Endothelial cell of umbilical vein (primary cell): ENCODE measurements at regions not wholly inside any gene's neighbourhood (a gene's known extent, or its start where the extent isn't known, plus 50 kb on each side); places are given as distances from the start of the nearest gene placed in this dataset.

Experiments
- BruUV-seq: library from RNA; stranded (reverse); fragments of 400-500 nt; replicated peaks from 2 replicates; lab custom pipeline; 2021; lab: Mats Ljungman, UMichigan
- CTCF ChIA-PET: fragments of 300-600, 350-600 bp; sonication (Branson Sonifier 250); formaldehyde crosslinking; loops from one replicate; lab custom pipeline; 2021; ENCODE audit warnings: antibody characterized with exemption, inconsistent platforms; lab: Charles Lee
- POLR2A ChIA-PET: fragments of 300-600, 350-600 bp; sonication (Branson Sonifier 250); formaldehyde crosslinking; loops from one replicate; lab custom pipeline; 2021; ENCODE audit warnings: antibody characterized with exemption, inconsistent platforms; lab: Charles Lee
- DNase-seq: peaks from one replicate; pipeline ENCODE4 v3.0.0-alpha.2; 2011; ENCODE audit warnings: low read depth, low spot score
- FAIRE-seq: peaks from 2 replicates; lab custom pipeline; 2011; peaks lifted over from hg19 to GRCh38; lab: Jason Lieb, UNC
- H2AFZ ChIP-seq: 2 replicates; pipeline ENCODE4 v1.6.0; 2012; ENCODE audit warnings: low read depth, low read length, control low read depth, inconsistent platforms
- H3K27ac ChIP-seq: 2 replicates; pipeline ENCODE4 v1.5.1; 2011; ENCODE audit warnings: low read depth, mild to moderate bottlenecking, control low read depth, low read length, moderate library complexity; ENCODE audit not compliant: insufficient read depth
- H3K27me3 ChIP-seq, 2 experiments: 2 replicates each; pipeline versions ENCODE4 v1.6.0 to v1.6.1; 2011; ENCODE audit warnings: low read length in 2 of 2, mixed read lengths in 1 of 2; ENCODE audit not compliant: control insufficient read depth in 2 of 2, insufficient read depth in 2 of 2
- H3K36me3 ChIP-seq, 2 experiments: 2 replicates in 1 of 2; 3 replicates in 1 of 2; pipeline ENCODE4 v1.5.1; 2011; ENCODE audit warnings: low read length in 2 of 2, mild to moderate bottlenecking in 1 of 2, moderate library complexity in 1 of 2; ENCODE audit not compliant: control insufficient read depth in 2 of 2, insufficient read depth in 2 of 2; ENCODE audit errors: extremely low read depth in 1 of 2
- H3K4me1 ChIP-seq: 3 replicates; pipeline ENCODE4 v1.5.1; 2011; ENCODE audit warnings: mild to moderate bottlenecking, low read length; ENCODE audit not compliant: control insufficient read depth, insufficient read depth; ENCODE audit errors: extremely low read depth
- H3K4me2 ChIP-seq: 2 replicates; pipeline ENCODE4 v1.6.1; 2011; ENCODE audit warnings: low read length, control low read depth, mixed read lengths; ENCODE audit not compliant: insufficient read depth
- H3K4me3 ChIP-seq, 3 experiments: fragments of 200-600 bp in 1 of 3; sonication (generic), shearing (Covaris generic) in 1 of 3; replicated peaks in 1 of 3; 2 replicates each; pipeline ENCODE4 v1.5.1; 2011 to 2016; ENCODE audit warnings: control low read depth in 3 of 3, low read length in 3 of 3, mild to moderate bottlenecking in 2 of 3, inconsistent platforms in 1 of 3, low read depth in 1 of 3, moderate library complexity in 1 of 3; ENCODE audit not compliant: insufficient read depth in 1 of 3
- H3K79me2 ChIP-seq: 2 replicates; pipeline ENCODE4 v1.6.0; 2012; ENCODE audit warnings: low read length, inconsistent platforms; ENCODE audit not compliant: control insufficient read depth, insufficient read depth
- H3K9ac ChIP-seq: replicated peaks from 2 replicates; pipeline ENCODE3; 2011; ENCODE audit warnings: low read length, control low read depth; ENCODE audit not compliant: insufficient read depth; ENCODE audit errors: extremely low read depth
- H3K9me1 ChIP-seq: replicated peaks from 3 replicates; pipeline ENCODE4 v1.6.0; 2011; ENCODE audit warnings: mild to moderate bottlenecking, low read length; ENCODE audit not compliant: control insufficient read depth, insufficient read depth; ENCODE audit errors: extremely low read depth
- H3K9me3 ChIP-seq: replicated peaks from 2 replicates; pipeline ENCODE4 v1.5.1; 2012; ENCODE audit warnings: low read length, inconsistent platforms; ENCODE audit not compliant: control insufficient read depth, insufficient read depth
- H4K20me1 ChIP-seq: replicated peaks from 2 replicates; pipeline ENCODE3; 2011; ENCODE audit warnings: mild to moderate bottlenecking, low read length; ENCODE audit not compliant: control insufficient read depth, insufficient read depth; ENCODE audit errors: extremely low read depth
- CTCF ChIP-seq, 2 donors: IDR thresholded peaks; 1 replicate in 1 of 2; 2 replicates in 1 of 2; pipeline ENCODE4 v1.5.1; 2011; ENCODE audit warnings: low read length in 2 of 2, mild to moderate bottlenecking in 2 of 2, moderate library complexity in 2 of 2, control low read depth in 1 of 2, inconsistent platforms in 1 of 2, low read depth in 1 of 2; ENCODE audit not compliant: insufficient read depth in 1 of 2; ENCODE audit errors: extremely low read depth in 1 of 2
- EZH2 ChIP-seq: IDR thresholded peaks from 2 replicates; pipeline ENCODE4 v1.6.1; 2012; ENCODE audit warnings: borderline replicate concordance, low read depth, mild to moderate bottlenecking, moderate library complexity, low read length, inconsistent platforms; ENCODE audit not compliant: severe bottlenecking
- FOS ChIP-seq: IDR thresholded peaks from 2 replicates; pipeline ENCODE4 v1.6.1; 2011; ENCODE audit warnings: mild to moderate bottlenecking, low read length, moderate library complexity, borderline replicate concordance; ENCODE audit not compliant: insufficient read depth
- GATA2 ChIP-seq: IDR thresholded peaks from 2 replicates; pipeline ENCODE4 v1.7.0; 2011; ENCODE audit warnings: low read depth, mild to moderate bottlenecking, moderate library complexity, mixed read lengths, low read length; ENCODE audit not compliant: insufficient read length, insufficient read depth
- JUN ChIP-seq: IDR thresholded peaks from 2 replicates; pipeline ENCODE4 v1.6.1; 2011; ENCODE audit warnings: borderline replicate concordance, low read depth; ENCODE audit not compliant: insufficient read length, insufficient read depth
- MAX ChIP-seq: IDR thresholded peaks from 2 replicates; pipeline ENCODE4 v1.6.1; 2011; ENCODE audit not compliant: insufficient read depth, insufficient read length
- MYC ChIP-seq: IDR thresholded peaks from one replicate; pipeline ENCODE4 v1.6.1; 2011; ENCODE audit warnings: mild to moderate bottlenecking, low read depth, low read length
- POLR2A ChIP-seq: IDR thresholded peaks from 2 replicates; pipeline ENCODE4 v1.6.1; 2012; ENCODE audit warnings: low read depth, mild to moderate bottlenecking, control low read depth, low read length
- POLR2AphosphoS5 ChIP-seq: IDR thresholded peaks from 2 replicates; pipeline ENCODE4 v1.6.1; 2012; ENCODE audit warnings: low read depth, mild to moderate bottlenecking, control low read depth, low read length, moderate library complexity; ENCODE audit not compliant: insufficient read depth
- dilution Hi-C: fragments of 300-500 bp; cut with MboI; formaldehyde crosslinking; loops from one replicate; pipeline ENCODE4 v1.15.0; 2019; ENCODE audit warnings: low sequenced_read_pairs; ENCODE audit not compliant: extremely low pct_ligation_motif_present
- intact Hi-C: fragments of 100-400 bp; cut with micrococcal nuclease; formaldehyde crosslinking; loops from one replicate; pipeline ENCODE4 v1.10.0; 2022

DNA sequence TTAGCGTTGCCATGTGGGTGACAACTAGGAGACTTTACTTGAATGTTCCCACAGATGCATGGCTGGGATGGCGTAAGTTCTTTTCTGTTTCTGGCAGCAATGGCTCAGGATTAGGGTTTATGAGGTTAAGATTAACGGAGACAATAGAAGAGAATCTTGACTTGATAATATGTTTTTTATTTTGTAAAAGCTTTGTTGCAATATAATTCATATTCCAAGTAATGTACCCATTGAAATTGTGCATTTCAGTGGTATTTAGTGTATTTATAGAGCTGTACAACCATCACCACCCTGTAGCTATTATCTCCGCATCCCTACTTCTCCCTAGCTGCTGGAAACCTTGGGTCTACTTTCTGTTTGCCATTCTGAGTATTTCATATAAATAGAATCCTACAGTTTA, 349.2 kb downstream of the UTRN start:
- ChIA-PET POLR2A (no interaction called here), CTCF (no interaction called here)
- DNase-seq: no peak
- H4K20me1 ChIP-seq: no peaks in the 10 kb centered on the region
- intact Hi-C loops: no loop called here
- no peak overlapping the region for H3K4me2 ChIP-seq
- H3K9me3 ChIP-seq: no peaks in the 10 kb centered on the region
- H3K27ac ChIP-seq: no peak overlapping the region
- H3K4me3 ChIP-seq: no peak overlapping the region
- H3K9me1 ChIP-seq: no peaks in the 10 kb centered on the region
- BruUV-seq: no TSS peak
- peaks cover 2% of the 10 kb centered on the region for H3K79me2 ChIP-seq
- H2AFZ ChIP-seq: no peak overlapping the region
- dilution Hi-C loops: no loop called here
- FAIRE-seq: no peak
- H3K27me3 ChIP-seq: no peaks in the 10 kb centered on the region
- no peaks in the 10 kb centered on the region for H3K4me1 ChIP-seq
- no peak for TF ChIP-seq FOS
- TF ChIP-seq POLR2AphosphoS5: no peak
- no peak for TF ChIP-seq CTCF (IDR thresholded peaks at IDR 0.05; ENCODE audit: extremely low read depth in 1 of 2, insufficient read depth in 1 of 2, low read depth in 1 of 2, low read length in 2 of 2)
- no peak for TF ChIP-seq JUN
- TF ChIP-seq EZH2: no peak
- no peak for TF ChIP-seq MYC
- TF ChIP-seq MAX: no peak
- no peak for TF ChIP-seq GATA2
- no peak for TF ChIP-seq POLR2A
- no peak overlapping the region for H3K9ac ChIP-seq
- no peaks in the 10 kb centered on the region for H3K36me3 ChIP-seq
